CD8-positive, alpha-beta memory T cell (primary cell): ENCODE measurements at regions not wholly inside any gene's neighbourhood (a gene's known extent, or its start where the extent isn't known, plus 50 kb on each side); places are given as distances from the start of the nearest gene placed in this dataset.

Experiments
- CTCF ChIA-PET: fragments of 350-600 bp; sonication (Branson Sonifier 250); formaldehyde crosslinking; loops from one replicate; lab custom pipeline; 2021; ENCODE audit warnings: antibody characterized with exemption; lab: Charles Lee
- POLR2A ChIA-PET: fragments of 350-600 bp; sonication (Branson Sonifier 250); formaldehyde crosslinking; loops from one replicate; lab custom pipeline; 2021; ENCODE audit warnings: antibody characterized with exemption; lab: Charles Lee
- DNase-seq, 5 donors: peaks; one replicate each; pipeline versions ENCODE4 v3.0.0 to v3.0.0-alpha.2; 2020 to 2022; ENCODE audit warnings: mixed read lengths in 1 of 5
- H3K27ac ChIP-seq: one replicate; pipeline ENCODE4 v1.7.0; 2013; ENCODE audit warnings: low read depth, mild to moderate bottlenecking, low read length, moderate library complexity
- H3K27me3 ChIP-seq: 2 replicates; pipeline ENCODE4 v1.7.0; 2013; ENCODE audit warnings: low read length, mild to moderate bottlenecking; ENCODE audit not compliant: insufficient read depth, poor library complexity, severe bottlenecking
- H3K36me3 ChIP-seq: 2 replicates; pipeline ENCODE4 v1.7.0; 2013; ENCODE audit warnings: mild to moderate bottlenecking, low read length, moderate library complexity; ENCODE audit not compliant: insufficient read depth
- H3K4me1 ChIP-seq: 2 replicates; pipeline ENCODE4 v1.7.0; 2013; ENCODE audit warnings: mild to moderate bottlenecking, low read length, moderate library complexity; ENCODE audit not compliant: insufficient read depth
- H3K4me3 ChIP-seq: 2 replicates; pipeline ENCODE4 v1.7.0; 2013; ENCODE audit warnings: mild to moderate bottlenecking, low read length
- H3K9me3 ChIP-seq: 2 replicates; pipeline ENCODE4 v1.7.0; 2013; ENCODE audit warnings: mild to moderate bottlenecking, low read length
- H3K27ac Mint-ChIP-seq, 8 donors: one replicate each; pipeline ENCODE4 v1.8.0; 2020 to 2021; ENCODE audit warnings: mixed read lengths in 8 of 8, mild to moderate bottlenecking in 6 of 8, inconsistent platforms in 3 of 8, moderate library complexity in 3 of 8
- H3K27me3 Mint-ChIP-seq, 2 donors: one replicate each; pipeline ENCODE4 v1.8.0; 2020 to 2021; ENCODE audit warnings: mixed read lengths in 2 of 2, mild to moderate bottlenecking in 1 of 2, moderate library complexity in 1 of 2
- H3K36me3 Mint-ChIP-seq, 3 donors: one replicate each; pipeline ENCODE4 v1.8.0; 2020 to 2021; ENCODE audit warnings: mixed read lengths in 3 of 3, inconsistent platforms in 1 of 3, mild to moderate bottlenecking in 1 of 3
- H3K4me1 Mint-ChIP-seq, 3 donors: one replicate each; pipeline ENCODE4 v1.8.0; 2020 to 2021; ENCODE audit warnings: mixed read lengths in 3 of 3, inconsistent platforms in 1 of 3, mild to moderate bottlenecking in 1 of 3
- H3K4me3 Mint-ChIP-seq, 7 donors: one replicate each; pipeline ENCODE4 v1.8.0; 2020 to 2021; ENCODE audit warnings: mixed read lengths in 7 of 7, mild to moderate bottlenecking in 6 of 7, moderate library complexity in 4 of 7, inconsistent platforms in 2 of 7
- H3K9me3 Mint-ChIP-seq, 5 donors: one replicate each; pipeline ENCODE4 v1.8.0; 2020 to 2022; ENCODE audit warnings: mixed read lengths in 5 of 5, mild to moderate bottlenecking in 3 of 5, moderate library complexity in 2 of 5, inconsistent platforms in 1 of 5

DNA sequence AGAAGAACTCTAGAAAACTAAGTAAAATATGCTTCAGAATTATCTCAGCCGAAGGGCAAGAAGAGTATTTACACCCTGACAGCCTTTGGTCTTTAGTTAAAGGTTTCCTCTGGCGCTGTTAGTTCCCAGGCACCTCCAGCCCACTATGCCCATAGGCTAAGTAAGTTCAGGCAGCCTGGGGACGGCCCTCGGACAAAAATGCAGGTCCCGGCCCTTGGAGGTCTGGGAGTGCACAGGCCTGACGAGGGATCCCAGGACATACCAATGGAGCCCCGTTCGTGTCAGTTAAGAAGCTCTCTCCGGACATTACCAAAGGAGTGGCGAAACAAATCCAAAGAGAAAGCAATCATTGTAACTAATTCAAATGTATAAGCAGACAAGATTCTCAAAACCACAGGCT is 311.8 kb downstream of the CD83 start:
- H3K27me3 Mint-ChIP-seq = peaks cover under 1 to 4% of the 10 kb centered on the region in 2 donors

DNA sequence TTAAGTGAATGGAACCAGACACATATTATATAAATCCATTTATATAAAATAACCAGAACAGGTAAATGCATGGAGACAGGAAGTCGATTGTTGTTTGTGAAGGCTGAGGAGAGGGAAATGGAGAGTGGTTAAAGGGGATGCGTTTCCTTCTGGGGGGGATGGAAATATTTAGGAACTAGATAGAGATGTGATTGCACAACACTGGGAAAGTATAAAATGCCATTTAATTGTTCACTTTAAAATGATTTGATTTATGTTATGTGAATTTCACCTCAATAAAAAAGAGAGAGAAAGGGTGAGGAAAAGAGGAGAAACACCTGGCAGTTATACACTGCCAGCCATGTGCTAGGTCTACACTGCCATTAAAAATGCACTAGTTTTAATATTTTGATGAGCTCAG is 312.6 kb downstream of the CD83 start:
- Mint-ChIP-seq H3K9me3 (no peaks in the 10 kb centered on the region), H3K36me3 (no peaks in the 10 kb centered on the region), H3K27ac (no peak overlapping the region), H3K4me1 (no peaks in the 10 kb centered on the region), H3K27me3 (peaks cover 0 to 4% of the 10 kb centered on the region in 2 donors), H3K4me3 (no peak overlapping the region)
- Histone ChIP-seq H3K27me3 (no peaks in the 10 kb centered on the region), H3K9me3 (no peaks in the 10 kb centered on the region), H3K4me1 (no peaks in the 10 kb centered on the region), H3K4me3 (no peak overlapping the region), H3K36me3 (no peaks in the 10 kb centered on the region), H3K27ac (no peak overlapping the region)
- ChIA-PET POLR2A (no interaction called here), CTCF (no interaction called here)
- DNase-seq = no peak

More for the DNA sequence above, 311.8 kb downstream of the CD83 start:
- Histone ChIP-seq H3K4me1 (no peaks in the 10 kb centered on the region), H3K4me3 (no peak overlapping the region), H3K9me3 (no peaks in the 10 kb centered on the region), H3K36me3 (no peaks in the 10 kb centered on the region), H3K27me3 (no peaks in the 10 kb centered on the region), H3K27ac (no peak overlapping the region)
- Mint-ChIP-seq H3K9me3 (no peaks in the 10 kb centered on the region), H3K27ac (no peak overlapping the region), H3K4me3 (no peak overlapping the region), H3K36me3 (peaks cover 0 to under 1% (median 0%) of the 10 kb centered on the region in 3 donors), H3K4me1 (no peaks in the 10 kb centered on the region)
- POLR2A ChIA-PET = no interaction called here
- no peak for DNase-seq
- CTCF ChIA-PET = no interaction called here

DNA sequence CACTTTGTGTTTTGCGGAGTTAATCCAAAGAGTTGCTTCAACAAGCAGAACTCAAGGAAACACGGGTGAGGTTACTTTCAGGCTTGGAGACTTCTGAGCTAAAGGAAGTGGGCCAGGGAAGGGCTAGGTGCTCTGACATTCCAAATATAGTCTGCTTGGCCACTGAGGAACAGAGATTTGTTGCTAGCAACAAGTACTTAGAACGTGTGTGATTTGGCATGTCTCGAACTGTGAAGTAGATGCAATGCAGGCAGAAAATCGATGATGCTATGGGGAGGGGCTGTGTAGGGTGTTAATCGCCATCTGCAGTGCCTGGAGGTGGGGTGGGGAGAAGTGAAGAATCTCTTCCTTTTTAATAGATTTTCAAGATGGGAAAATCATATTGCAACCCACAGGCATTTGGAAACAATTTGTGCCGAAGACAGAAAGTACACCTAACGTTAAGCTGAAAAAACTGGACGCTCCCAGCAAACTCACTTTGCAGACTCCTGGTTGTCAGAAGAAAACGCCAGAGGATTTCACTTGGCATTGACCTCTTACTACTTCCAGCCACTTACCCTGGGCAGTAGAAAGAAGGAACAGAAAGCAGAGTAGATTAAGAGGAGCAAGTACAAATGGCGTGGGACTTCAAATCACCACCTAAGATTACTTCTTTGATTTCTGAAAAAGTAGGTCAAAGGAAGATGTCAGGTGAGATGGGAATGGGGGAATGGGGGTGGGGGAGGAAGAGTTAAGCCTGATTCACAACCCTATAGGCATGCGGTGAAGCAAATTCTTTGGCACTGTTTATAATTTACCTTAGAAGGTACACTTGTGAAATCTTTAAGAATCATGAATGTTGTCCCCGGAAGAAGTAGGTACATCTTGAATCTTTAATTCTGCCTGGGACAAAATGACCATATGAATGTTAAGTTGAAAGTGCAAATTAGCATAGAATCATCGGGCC is 314.1 kb downstream of the CD83 start:
- no peaks in the 10 kb centered on the region for H3K27me3 ChIP-seq
- DNase-seq = no peak
- H3K4me1 ChIP-seq = no peaks in the 10 kb centered on the region
- no peak overlapping the region for H3K27ac ChIP-seq
- ChIA-PET CTCF (no interaction called here), POLR2A (no interaction called here)
- H3K36me3 ChIP-seq = no peaks in the 10 kb centered on the region
- Mint-ChIP-seq H3K27me3 (peaks cover 0 to 4% of the 10 kb centered on the region in 2 donors), H3K36me3 (no peaks in the 10 kb centered on the region), H3K4me3 (no peak overlapping the region), H3K9me3 (no peaks in the 10 kb centered on the region), H3K27ac (peak overlapping the region in 2 of 8 donors; percentile 28 to 71), H3K4me1 (no peaks in the 10 kb centered on the region)
- H3K9me3 ChIP-seq = no peaks in the 10 kb centered on the region
- no peak overlapping the region for H3K4me3 ChIP-seq

DNA sequence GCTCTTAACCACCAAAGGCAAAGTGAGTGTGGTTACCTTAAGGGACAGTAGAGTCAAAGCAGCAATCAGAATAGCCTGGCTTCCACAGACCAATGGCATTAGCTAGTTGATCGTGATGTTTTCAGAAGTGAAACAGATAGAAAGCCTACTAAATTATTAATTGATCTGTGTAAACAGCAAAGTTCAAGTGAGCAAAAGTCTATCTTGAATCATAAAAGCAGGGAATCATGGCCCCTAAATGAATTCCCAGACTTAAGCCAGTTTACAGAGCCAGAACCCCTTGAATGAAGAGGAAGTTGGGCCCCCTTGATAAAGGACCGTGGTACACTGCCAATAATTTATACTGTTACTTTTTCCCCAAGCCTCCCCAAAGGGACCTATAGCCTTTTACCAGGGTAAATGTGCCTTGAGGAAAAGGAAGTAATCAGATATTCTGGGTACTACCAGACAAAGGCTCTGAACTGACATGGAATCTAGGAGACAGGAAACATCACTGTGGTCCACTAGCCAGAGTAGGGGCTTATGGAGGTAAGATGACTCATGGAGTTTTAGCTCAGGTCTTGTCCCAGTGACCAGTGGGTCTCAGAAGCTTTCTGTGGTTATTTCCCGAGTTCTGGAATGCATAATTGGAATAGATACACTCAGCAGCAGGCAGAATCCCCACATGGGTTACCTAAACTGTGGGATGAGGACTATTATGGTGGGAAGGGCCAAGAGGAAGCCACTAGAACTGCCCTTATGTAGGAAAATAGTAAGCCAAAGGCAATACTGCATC is 317.5 kb downstream of the CD83 start:
- no peaks in the 10 kb centered on the region for H3K36me3 Mint-ChIP-seq
- no peak overlapping the region for H3K27ac ChIP-seq
- CTCF ChIA-PET = interaction anchor here (1.3 kb wide), 1 partner anchor 19 kb away, joined by 3 read pairs; no protein-coding TSS in a partner anchor
- H3K9me3 ChIP-seq = no peaks in the 10 kb centered on the region
- no peak overlapping the region for H3K4me3 Mint-ChIP-seq
- no peak overlapping the region for H3K27ac Mint-ChIP-seq
- H3K27me3 ChIP-seq = no peaks in the 10 kb centered on the region
- H3K4me1 ChIP-seq = no peaks in the 10 kb centered on the region
- no peak for DNase-seq
- H3K9me3 Mint-ChIP-seq = no peaks in the 10 kb centered on the region
- H3K4me3 ChIP-seq = no peak overlapping the region
- H3K4me1 Mint-ChIP-seq = no peaks in the 10 kb centered on the region
- POLR2A ChIA-PET = no interaction called here
- no peaks in the 10 kb centered on the region for H3K27me3 Mint-ChIP-seq
- no peaks in the 10 kb centered on the region for H3K36me3 ChIP-seq

DNA sequence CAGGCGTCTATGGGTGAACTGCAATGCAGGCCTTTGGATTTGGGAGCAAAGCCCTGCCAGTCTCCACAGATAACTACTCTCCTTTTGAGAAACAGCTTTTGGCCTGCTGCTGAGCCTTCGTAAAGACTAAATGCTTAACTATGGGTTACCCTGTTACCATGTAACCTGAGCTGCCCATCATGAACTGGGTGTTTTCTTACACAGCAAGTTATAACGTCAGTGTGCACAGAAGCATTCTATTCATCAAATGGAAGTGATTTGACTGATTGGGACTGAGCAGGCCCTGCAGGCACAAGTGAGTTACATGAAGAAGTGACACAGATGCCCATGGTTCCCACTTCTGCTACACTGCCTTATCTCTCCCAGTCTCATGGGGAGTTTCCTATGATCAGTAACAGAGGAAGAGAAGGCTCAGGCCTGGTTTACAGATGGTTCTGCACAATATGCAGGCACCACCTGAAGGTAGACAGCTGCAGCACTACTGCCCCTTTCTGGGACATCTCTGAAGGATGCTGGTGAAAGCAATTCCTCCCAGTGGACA is 319.1 kb downstream of the CD83 start:
- H3K4me3 Mint-ChIP-seq = no peak overlapping the region
- Histone ChIP-seq H3K4me1 (no peaks in the 10 kb centered on the region), H3K27me3 (no peaks in the 10 kb centered on the region), H3K4me3 (no peak overlapping the region), H3K9me3 (no peaks in the 10 kb centered on the region), H3K27ac (no peak overlapping the region), H3K36me3 (no peaks in the 10 kb centered on the region)
- H3K9me3 Mint-ChIP-seq = no peaks in the 10 kb centered on the region
- H3K27me3 Mint-ChIP-seq = no peaks in the 10 kb centered on the region
- no peaks in the 10 kb centered on the region for H3K36me3 Mint-ChIP-seq
- POLR2A ChIA-PET = no interaction called here
- no peaks in the 10 kb centered on the region for H3K4me1 Mint-ChIP-seq
- no peak for DNase-seq
- H3K27ac Mint-ChIP-seq = no peak overlapping the region
- CTCF ChIA-PET = interaction anchor here (1.3 kb wide), 1 partner anchor 17 kb away, joined by 3 read pairs; no protein-coding TSS in a partner anchor

DNA sequence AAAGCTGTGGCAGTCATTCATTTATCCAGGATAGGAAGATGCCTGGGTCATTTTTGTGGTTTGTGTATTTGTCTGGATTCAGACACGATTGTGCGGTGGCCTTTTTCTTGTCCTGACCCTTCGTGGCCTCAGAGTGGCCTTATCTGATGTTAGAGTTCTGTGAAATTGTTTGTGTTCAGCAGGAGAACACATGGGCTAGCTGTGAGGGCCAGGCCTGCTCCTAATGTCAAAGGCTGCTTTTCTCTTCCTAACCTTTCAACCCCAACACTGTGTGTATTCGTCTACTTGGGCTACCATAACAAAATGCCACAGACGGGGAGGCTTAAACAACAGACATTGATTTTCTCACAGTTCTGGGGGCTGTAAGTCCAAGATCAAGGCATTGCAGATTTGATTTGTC is 321.8 kb downstream of the CD83 start:
- Mint-ChIP-seq H3K27ac (no peak overlapping the region), H3K27me3 (no peaks in the 10 kb centered on the region), H3K4me1 (no peaks in the 10 kb centered on the region), H3K36me3 (no peaks in the 10 kb centered on the region), H3K4me3 (no peak overlapping the region), H3K9me3 (no peaks in the 10 kb centered on the region)
- H3K27me3 ChIP-seq = no peaks in the 10 kb centered on the region
- POLR2A ChIA-PET = no interaction called here
- H3K36me3 ChIP-seq = no peaks in the 10 kb centered on the region
- CTCF ChIA-PET = no interaction called here
- H3K9me3 ChIP-seq = no peaks in the 10 kb centered on the region
- H3K4me1 ChIP-seq = no peaks in the 10 kb centered on the region
- DNase-seq = no peak
- no peak overlapping the region for H3K4me3 ChIP-seq
- no peak overlapping the region for H3K27ac ChIP-seq

DNA sequence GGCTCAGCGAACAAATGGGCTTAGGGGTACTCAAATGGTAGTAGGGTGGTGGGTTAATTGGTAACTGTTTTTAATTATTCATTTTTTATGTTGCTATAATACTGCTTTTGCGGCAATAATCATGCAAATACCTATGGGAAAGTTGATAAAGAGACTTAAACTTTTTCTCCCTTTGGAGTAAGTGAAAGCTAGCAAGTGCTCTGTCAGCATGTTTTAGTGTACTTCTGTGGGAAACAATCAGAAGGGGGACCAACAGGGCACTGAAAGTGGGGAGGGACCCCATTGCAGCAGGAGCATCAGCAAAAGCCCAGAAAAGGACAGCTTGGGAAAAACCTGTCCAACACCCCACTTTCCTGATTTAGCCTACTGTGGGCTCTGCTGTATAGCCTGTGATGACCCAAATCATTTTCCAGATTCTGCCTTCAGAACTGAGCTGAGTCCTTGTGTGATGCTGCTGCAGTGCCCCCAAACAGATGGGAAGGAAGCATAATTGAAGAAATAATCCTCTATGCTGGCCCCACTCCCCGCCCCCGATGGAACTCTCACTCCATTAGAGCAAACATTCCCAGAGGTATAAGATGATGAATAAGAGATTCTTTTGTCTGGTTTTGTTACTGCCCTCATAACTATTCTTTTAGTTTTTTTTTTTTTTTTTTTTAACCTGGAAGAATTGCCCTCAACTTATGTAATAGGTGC is 322.8 kb downstream of the CD83 start:
- Histone ChIP-seq H3K27ac (no peak overlapping the region), H3K36me3 (no peaks in the 10 kb centered on the region), H3K4me1 (no peaks in the 10 kb centered on the region), H3K4me3 (no peak overlapping the region), H3K27me3 (no peaks in the 10 kb centered on the region), H3K9me3 (no peaks in the 10 kb centered on the region)
- Mint-ChIP-seq H3K27me3 (no peaks in the 10 kb centered on the region), H3K36me3 (no peaks in the 10 kb centered on the region), H3K9me3 (no peaks in the 10 kb centered on the region), H3K27ac (no peak overlapping the region), H3K4me1 (no peaks in the 10 kb centered on the region), H3K4me3 (no peak overlapping the region)
- CTCF ChIA-PET = interaction anchor here (0.6 to 0.7 kb wide), 2 partner anchors 298 to 745 kb away, joined by 3 read pairs; no protein-coding TSS in a partner anchor
- DNase-seq = no peak
- POLR2A ChIA-PET = no interaction called here
